ENCODE measurements at regions not wholly inside any gene's neighbourhood (a gene's known extent, or its start where the extent isn't known, plus 50 kb on each side); places are given as distances from the start of the nearest gene placed in this dataset.
A peak's percentile ranks its signal among the peaks of the same experiment; 100 is the strongest.

GRCh38 chr4:157023941-157024340 is 52.0 kb upstream of the GLRB start:
- DNase-seq (ENCODE audit: low read depth, low spot score) = no peak
- ChIA-PET RAD21 (ENCODE audit: unreplicated experiment) (no interaction called here), SMC1A (ENCODE audit: uncharacterized antibody, unreplicated experiment) (interaction anchor here (1.1 kb wide), 1 partner anchor 530 kb away, joined by 3 read pairs; no protein-coding TSS in a partner anchor), POLR2A (no interaction called here), CTCF (interaction anchor here (0.8 kb wide), 1 partner anchor 11 kb away, joined by 3 read pairs; no protein-coding TSS in a partner anchor)
- in situ Hi-C loops (cut with MboI) (no loop called here), intact Hi-C loops (cut with micrococcal nuclease; ENCODE audit: unreplicated experiment) (no loop called here)
- no peak overlapping the region for H2AFZ ChIP-seq (ENCODE audit: control insufficient read depth, low read depth, low read length)
- H3K27me3 ChIP-seq (replicated peaks in 1 of 2; ENCODE audit: control insufficient read depth in 2 of 2, insufficient read depth in 2 of 2, low read length in 1 of 2) = no peaks in the 10 kb centered on the region
- H3K4me1 ChIP-seq (ENCODE audit: control insufficient read depth, insufficient read depth, low read length) = no peaks in the 10 kb centered on the region
- no peak for TF ChIP-seq CREB1 (IDR thresholded peaks at IDR 0.05; ENCODE audit: low read depth)
- no peak for TF ChIP-seq NKRF (conservative IDR thresholded peaks at IDR 0.05)
- no peak for TF ChIP-seq JUNB (IDR thresholded peaks at IDR 0.05)
- no peak for TF ChIP-seq NR2C1 (IDR thresholded peaks at IDR 0.05)
- TF ChIP-seq HSF1 (IDR thresholded peaks at IDR 0.05; ENCODE audit: low read depth, low read length) = no peak
- no peak for FAIRE-seq
- H3K79me2 ChIP-seq (ENCODE audit: control insufficient read depth, insufficient read depth, low read length) = no peaks in the 10 kb centered on the region
- no peaks in the 10 kb centered on the region for H3K9me3 ChIP-seq (replicated peaks; ENCODE audit: control insufficient read depth, insufficient read depth, low read length)
- H3K4me3 ChIP-seq = no peak overlapping the region
- peak; percentile 21; the same call in 1 of the 3 replicates for ATAC-seq
- no peaks in the 10 kb centered on the region for H3K36me3 ChIP-seq (ENCODE audit: control insufficient read depth in 2 of 2, insufficient read depth in 2 of 2, low read length in 1 of 2)
- H3K9ac ChIP-seq (ENCODE audit: control insufficient read depth, insufficient read depth, low read length) = no peak overlapping the region
- H4K20me1 ChIP-seq (ENCODE audit: control insufficient read depth, insufficient read depth) = no peaks in the 10 kb centered on the region
- H3K4me2 ChIP-seq (ENCODE audit: control insufficient read depth, insufficient read depth) = no peak overlapping the region
- WGBS (ENCODE audit: insufficient coverage, insufficient replicate concordance, low lambda C conversion rate, missing lambda C conversion rate) = 4% methylated on average over 4 of the region's 4 CpGs
- no peak overlapping the region for H3K27ac ChIP-seq (ENCODE audit: control insufficient read depth, insufficient read depth)
- no TSS peak for BruUV-seq (replicated peaks)
